Posterior cingulate gyrus (tissue), 11 donors: ENCODE measurements at regions not wholly inside any gene's neighbourhood (a gene's known extent, or its start where the extent isn't known, plus 50 kb on each side); places are given as distances from the start of the nearest gene placed in this dataset.
"Not testable (repeated sequence)": the region's sequence is repeated elsewhere in the genome, so short reads cannot be mapped to it uniquely, and the experiment has no call there.

Experiments
- DNase-seq, 10 donors: peaks; one replicate each; pipeline versions ENCODE4 v3.0.0 to v3.0.0-alpha.2; 2020 to 2021; ENCODE audit warnings: mixed read lengths in 3 of 10
- intact Hi-C: fragments of 100-400 bp; cut with DNase I; formaldehyde crosslinking; loops from one replicate; pipeline ENCODE4 v1.15.1; 2023

- intact Hi-C loops: no loop called here
- no peak for DNase-seq
These were observed 72.9 kb downstream of the ZNF783 start for GRCh38 chr7:149334930-149335329.

- peak in 1 of 10 donors; percentile 35 for DNase-seq
- intact Hi-C loops: no loop called here
These were observed 86.9 kb downstream of the ZNF783 start for GRCh38 chr7:149348758-149349369.

DNA sequence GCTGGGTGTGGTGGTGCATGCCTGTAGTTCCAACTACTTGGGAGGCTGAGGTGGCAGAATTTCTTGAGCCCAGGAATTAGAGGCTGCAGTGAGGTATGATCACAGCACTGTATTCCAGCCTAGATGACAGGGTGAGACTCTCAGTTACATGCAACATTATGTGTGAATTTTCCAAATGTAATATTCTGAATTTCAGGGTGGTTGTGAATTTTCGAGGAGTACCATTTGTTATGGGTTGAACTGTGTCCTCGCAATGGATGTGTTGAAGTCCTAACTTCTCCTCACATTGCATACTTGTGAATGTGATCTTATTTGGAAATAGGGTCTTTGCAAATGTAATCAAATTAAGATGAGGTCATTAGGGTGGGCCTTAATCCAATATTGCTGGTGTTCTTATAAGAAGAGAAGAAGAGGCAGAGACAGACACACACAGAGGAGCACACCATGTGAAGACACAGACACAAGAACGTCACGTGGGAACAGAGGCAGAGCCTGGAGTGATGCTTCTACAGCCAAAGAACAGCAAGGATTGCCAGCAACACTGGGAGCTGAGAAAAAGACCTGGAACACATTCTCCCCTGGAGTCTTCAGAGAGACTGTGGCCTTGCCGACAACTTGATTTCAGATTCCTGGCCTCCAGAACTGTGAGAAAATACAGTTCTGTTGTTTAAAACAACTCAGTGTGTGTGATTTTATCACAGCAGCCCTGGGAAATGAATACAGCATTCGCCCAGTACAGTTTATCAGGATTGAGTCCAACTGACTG lies 91.9 kb downstream of the ZNF783 start:
- intact Hi-C loops: no loop called here

DNA sequence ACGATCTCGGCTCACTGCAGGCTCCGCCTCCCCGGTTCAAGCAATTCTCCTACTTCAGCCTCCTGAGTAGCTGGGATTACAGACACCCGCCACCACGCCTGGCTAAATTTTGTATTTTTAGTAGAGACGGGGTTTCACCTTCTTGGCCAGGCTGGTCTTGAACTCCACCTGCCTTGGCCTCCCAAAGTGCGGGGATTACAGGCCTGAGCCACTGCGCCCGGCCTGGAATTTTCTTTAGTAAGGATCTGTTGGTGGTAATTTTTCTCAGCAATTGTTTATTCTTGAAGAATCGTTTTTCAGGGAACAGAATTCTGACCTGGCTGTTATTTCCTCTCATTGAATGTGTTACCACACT lies 93.0 kb downstream of the ZNF783 start:
- intact Hi-C loops: not testable (repeated sequence)
- DNase-seq: peak in 1 of 10 donors; percentile 30

More for the DNA sequence above, 91.9 kb downstream of the ZNF783 start:
- DNase-seq: peak in 5 of 10 donors; percentile 5 to 81 (median 32)

DNA sequence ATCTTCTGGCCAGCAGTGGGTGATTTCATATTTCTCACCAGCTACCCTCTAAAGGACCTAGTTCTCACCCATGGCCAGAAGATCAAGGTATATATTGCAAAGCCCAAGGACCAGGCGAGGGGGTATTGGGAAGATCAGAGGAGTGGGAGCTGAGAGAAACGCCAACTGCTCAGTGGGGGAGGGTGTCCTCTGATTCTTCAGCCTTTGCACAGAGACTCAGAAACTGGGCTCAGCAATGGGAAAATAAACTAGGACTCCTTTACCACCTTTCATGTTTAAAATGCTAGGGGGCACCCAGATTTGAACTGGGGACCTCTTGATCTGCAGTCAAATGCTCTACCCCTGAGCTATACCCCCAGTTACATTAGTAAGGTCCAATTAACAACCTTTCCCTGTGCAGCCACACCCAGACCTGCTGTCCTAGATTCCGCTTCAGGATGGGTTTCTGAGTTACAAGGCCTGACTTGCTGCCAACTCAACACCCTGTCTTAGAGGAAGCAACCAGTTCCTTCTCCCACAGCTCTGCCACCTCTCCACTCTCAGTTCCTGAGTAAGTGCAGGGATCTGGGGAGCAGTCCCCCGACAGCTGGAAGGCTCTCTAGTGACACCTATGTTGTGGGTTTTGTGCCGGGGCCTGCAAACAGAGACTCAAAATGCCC lies 93.5 kb downstream of the ZNF783 start:
- intact Hi-C loops: no loop called here
- no peak for DNase-seq

GRCh38 chr7:149362696-149363095 lies 98.2 kb downstream of the ZNF777 start:
- intact Hi-C loops: no loop called here
- no peak for DNase-seq

DNA sequence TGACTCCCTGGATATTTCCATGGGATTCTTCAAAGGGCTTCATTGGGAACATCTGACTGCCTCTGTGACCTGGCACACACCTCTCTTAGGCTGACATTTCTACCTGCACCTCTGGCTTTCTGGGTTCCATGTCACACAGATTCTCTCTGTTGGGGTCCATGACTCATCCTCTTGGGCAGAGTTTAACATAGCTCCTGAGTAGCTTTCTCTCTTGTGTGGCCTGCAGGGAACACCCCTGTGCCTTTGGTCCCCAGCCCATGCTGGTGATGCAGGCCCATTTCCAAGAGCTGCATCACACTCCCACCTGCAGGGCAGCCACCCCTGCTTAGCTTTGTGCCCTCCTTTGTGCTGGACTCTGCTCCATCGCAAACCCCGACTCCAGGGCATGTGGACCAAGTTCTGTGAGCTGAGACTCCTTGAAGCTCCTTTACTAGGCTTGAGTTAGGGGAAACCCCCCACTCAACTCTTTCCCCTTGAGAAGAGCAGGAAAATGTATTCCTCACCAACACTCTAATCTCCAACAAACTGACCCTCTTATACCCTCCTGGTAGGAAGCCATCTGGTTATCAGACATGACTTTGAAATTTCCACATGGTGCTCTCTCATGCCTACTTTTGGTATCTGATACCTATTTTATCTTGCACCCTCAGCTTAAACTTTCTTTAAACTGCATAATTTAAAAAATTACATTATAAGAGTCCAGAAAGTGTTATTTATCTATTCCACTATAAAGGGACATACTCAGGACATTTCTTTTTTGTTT lies 93.3 kb downstream of the ZNF777 start:
- peak in 1 of 10 donors; percentile 61 for DNase-seq
- intact Hi-C loops: no loop called here

- intact Hi-C loops: no loop called here
- no peak for DNase-seq
These were observed 91.4 kb downstream of the ZNF777 start for GRCh38 chr7:149369497-149369896.

- intact Hi-C loops: no loop called here
These were observed 90.1 kb downstream of the ZNF777 start for GRCh38 chr7:149370790-149371189.

DNA sequence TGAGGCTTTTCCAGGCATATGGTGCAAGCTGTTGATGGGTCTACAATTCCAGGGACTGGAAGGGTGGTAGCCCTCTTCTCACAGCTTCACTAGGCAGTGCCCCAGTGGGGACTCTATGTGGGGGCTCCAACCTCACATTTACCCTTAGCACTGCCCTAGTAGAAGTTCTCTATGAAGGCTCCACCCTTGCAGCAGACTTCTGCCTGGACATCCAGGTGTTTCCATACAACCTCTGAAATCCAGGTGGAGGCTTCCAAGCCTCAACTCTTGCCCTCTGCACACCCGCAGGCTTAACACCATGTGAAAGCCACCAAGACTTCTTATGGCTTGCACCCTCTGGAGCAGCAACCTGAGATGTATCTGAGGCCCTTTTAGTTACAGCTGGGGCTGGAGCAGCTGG lies 87.8 kb downstream of the ZNF777 start:
- intact Hi-C loops: no loop called here
- DNase-seq: peak in 1 of 10 donors; percentile 37

More at GRCh38 chr7:149370790-149371189, 90.1 kb downstream of the ZNF777 start:
- DNase-seq: no peak

DNA sequence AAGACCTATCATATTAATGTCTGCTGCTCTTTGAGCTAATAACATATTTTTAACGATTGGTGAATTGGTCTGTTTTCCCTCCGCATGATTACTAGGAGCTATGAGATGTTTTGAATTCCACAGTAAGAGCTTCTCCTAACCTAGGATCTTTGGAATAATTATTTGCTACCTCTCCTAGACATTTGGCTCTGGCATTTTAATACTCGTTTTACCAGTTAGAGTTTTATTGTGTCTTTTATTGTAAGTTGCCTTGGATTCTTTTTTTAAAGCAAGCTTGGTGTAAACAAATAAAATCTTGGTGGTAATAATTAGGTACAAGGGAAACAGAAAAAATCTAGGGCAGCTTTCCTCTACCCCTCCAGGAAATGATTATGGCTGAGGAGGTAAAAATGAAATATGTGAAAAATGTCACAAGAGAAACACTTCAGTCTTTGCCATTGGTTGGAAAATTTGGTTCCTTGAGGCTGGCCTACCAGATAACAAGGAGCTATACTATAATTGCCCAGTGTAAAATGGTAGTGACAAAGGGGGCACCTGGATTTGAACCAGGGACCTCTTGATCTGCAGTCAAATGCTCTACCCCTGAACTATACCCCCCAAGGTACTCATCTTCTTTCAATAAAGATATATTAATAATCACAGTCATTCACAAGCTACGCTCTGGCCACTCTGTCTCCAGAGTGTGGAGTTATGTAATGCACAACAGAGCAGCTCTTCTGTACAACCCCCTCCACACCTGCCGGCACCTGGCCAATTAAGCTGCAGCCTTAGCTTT lies 85.4 kb downstream of the ZNF777 start:
- intact Hi-C loops: no loop called here

DNA sequence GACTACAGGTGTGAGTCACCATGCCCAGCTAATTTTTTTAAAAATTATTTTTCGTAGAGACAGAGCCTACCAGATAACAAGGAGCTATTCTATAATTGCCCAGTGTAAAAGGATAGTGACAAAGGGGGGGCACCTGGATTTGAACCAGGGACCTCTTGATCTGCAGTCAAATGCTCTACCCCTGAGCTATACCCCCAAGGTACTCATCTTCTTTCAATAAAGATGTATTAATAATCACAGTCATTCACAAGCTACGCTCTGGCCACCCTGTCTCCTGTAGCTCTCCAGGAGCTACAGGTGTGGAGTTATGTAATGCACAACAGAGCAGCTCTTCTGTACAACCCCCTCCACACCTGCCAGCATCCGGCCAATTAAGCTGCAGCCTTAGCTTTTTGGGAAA lies 83.5 kb downstream of the ZNF777 start:
- no peak for DNase-seq
- intact Hi-C loops: no loop called here

More for the DNA sequence above, 85.4 kb downstream of the ZNF777 start:
- DNase-seq: no peak

DNA sequence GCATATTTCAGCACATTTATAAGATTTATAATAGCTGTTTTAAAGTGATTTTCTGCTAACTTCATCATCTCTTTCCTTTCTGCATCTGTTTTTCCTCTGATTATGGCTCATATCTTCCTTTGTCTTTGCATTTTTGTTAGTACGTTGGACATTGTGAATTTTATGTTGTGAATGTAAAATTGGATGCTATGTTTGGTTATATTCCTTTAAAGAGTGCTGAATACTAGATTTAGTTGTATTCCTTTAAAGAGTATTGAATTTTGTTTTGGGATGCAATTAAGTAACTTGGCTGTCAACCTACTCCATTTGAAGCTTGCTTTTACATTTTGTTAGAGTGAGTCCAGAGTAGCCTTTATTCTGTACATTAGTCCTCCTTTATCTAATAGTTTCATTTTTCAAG lies 81.2 kb downstream of the ZNF777 start:
- intact Hi-C loops: no loop called here
- DNase-seq: no peak

- intact Hi-C loops: no loop called here
- no peak for DNase-seq
These were observed 79.6 kb downstream of the ZNF777 start for GRCh38 chr7:149381245-149381644.
